Neuronal stem cell (in vitro differentiated cells): ENCODE measurements at regions not wholly inside any gene's neighbourhood (a gene's known extent, or its start where the extent isn't known, plus 50 kb on each side); places are given as distances from the start of the nearest gene placed in this dataset.

Source experiments
- DNase-seq: peaks from one replicate; pipeline ENCODE4 v3.0.0-alpha.2; 2013; ENCODE audit warnings: low spot score
- H2AFZ ChIP-seq: one replicate; pipeline ENCODE4 v1.6.1; 2013; ENCODE audit warnings: mild to moderate bottlenecking, low read length, inconsistent platforms
- H2AK5ac ChIP-seq: 2 replicates; pipeline ENCODE4 v1.6.1; 2013; ENCODE audit warnings: low read depth, mild to moderate bottlenecking, inconsistent platforms, low read length, moderate library complexity, mixed read lengths
- H2BK120ac ChIP-seq: 2 replicates; pipeline ENCODE4 v1.6.1; 2013; ENCODE audit warnings: low read depth, mild to moderate bottlenecking, inconsistent platforms, low read length, moderate library complexity, mixed read lengths
- H2BK12ac ChIP-seq: one replicate; pipeline ENCODE4 v1.6.1; 2013; ENCODE audit warnings: low read length, inconsistent platforms
- H2BK15ac ChIP-seq: 2 replicates; pipeline ENCODE4 v1.6.1; 2013; ENCODE audit warnings: mild to moderate bottlenecking, low read length, inconsistent platforms, mixed read lengths
- H2BK5ac ChIP-seq: one replicate; pipeline ENCODE4 v1.6.1; 2013; ENCODE audit warnings: inconsistent platforms, mild to moderate bottlenecking, low read length, moderate library complexity
- H3K14ac ChIP-seq: one replicate; pipeline ENCODE4 v1.6.1; 2013; ENCODE audit warnings: low read length, inconsistent platforms
- H3K18ac ChIP-seq: 2 replicates; pipeline ENCODE4 v1.6.1; 2013; ENCODE audit warnings: low read length, inconsistent platforms
- H3K23ac ChIP-seq: 2 replicates; pipeline ENCODE4 v1.6.1; 2013; ENCODE audit warnings: low read depth, mild to moderate bottlenecking, mixed read lengths, low read length, inconsistent platforms; ENCODE audit not compliant: poor library complexity
- H3K27ac ChIP-seq: replicated peaks from 3 replicates; pipeline ENCODE4 v1.5.1; 2013; ENCODE audit warnings: low read length, inconsistent platforms
- H3K27me3 ChIP-seq, 3 experiments: 2 replicates each; pipeline ENCODE4 v1.6.1; 2013; ENCODE audit warnings: low read length in 3 of 3, mild to moderate bottlenecking in 2 of 3, inconsistent platforms in 1 of 3, low read depth in 1 of 3, mixed read lengths in 1 of 3, moderate library complexity in 1 of 3; ENCODE audit not compliant: control insufficient read depth in 3 of 3, insufficient read depth in 3 of 3
- H3K36me3 ChIP-seq, 2 donors: replicated peaks in 1 of 2; 2 replicates each; pipeline ENCODE4 v1.6.1; 2013; ENCODE audit warnings: low read length in 2 of 2; ENCODE audit not compliant: control insufficient read depth in 2 of 2, insufficient read depth in 2 of 2
- H3K4ac ChIP-seq: 2 replicates; pipeline ENCODE4 v1.6.1; 2013; ENCODE audit warnings: inconsistent platforms, mild to moderate bottlenecking, low read length, moderate library complexity
- H3K4me1 ChIP-seq, 2 donors: 1 replicate in 1 of 2; 2 replicates in 1 of 2; pipeline ENCODE4 v1.6.1; 2013; ENCODE audit warnings: low read length in 2 of 2, low read depth in 1 of 2; ENCODE audit not compliant: control insufficient read depth in 2 of 2, insufficient read depth in 1 of 2
- H3K4me2 ChIP-seq: one replicate; pipeline ENCODE4 v1.6.1; 2013; ENCODE audit warnings: mild to moderate bottlenecking, low read length, inconsistent platforms; ENCODE audit not compliant: insufficient read depth, poor library complexity, severe bottlenecking
- H3K4me3 ChIP-seq, 2 donors: 2 replicates each; pipeline ENCODE4 v1.5.1; 2013; ENCODE audit warnings: low read length in 2 of 2, mild to moderate bottlenecking in 2 of 2, inconsistent platforms in 1 of 2, moderate library complexity in 1 of 2
- H3K79me1 ChIP-seq: one replicate; pipeline ENCODE4 v1.6.1; 2013; ENCODE audit warnings: low read depth, mild to moderate bottlenecking, inconsistent platforms, low read length, moderate library complexity
- H3K9ac ChIP-seq: one replicate; pipeline ENCODE4 v1.6.1; 2013; ENCODE audit warnings: mild to moderate bottlenecking, low read depth, low read length, inconsistent platforms; ENCODE audit not compliant: poor library complexity
- H3K9me3 ChIP-seq, 2 donors: replicated peaks in 1 of 2; 2 replicates each; pipeline versions ENCODE3 to v1.6.1; 2013; ENCODE audit warnings: low read length in 2 of 2, mild to moderate bottlenecking in 2 of 2, inconsistent platforms in 1 of 2, low read depth in 1 of 2, mixed read lengths in 1 of 2, moderate library complexity in 1 of 2; ENCODE audit not compliant: control insufficient read depth in 2 of 2, insufficient read depth in 1 of 2
- H4K8ac ChIP-seq: one replicate; pipeline ENCODE4 v1.6.1; 2013; ENCODE audit warnings: low read depth, mild to moderate bottlenecking, inconsistent platforms, low read length, moderate library complexity
- H4K91ac ChIP-seq: one replicate; pipeline ENCODE4 v1.6.1; 2013; ENCODE audit warnings: low read length, low read depth, mild to moderate bottlenecking, inconsistent platforms; ENCODE audit not compliant: poor library complexity
- WGBS, 2 donors: extraction: QIAGEN DNeasy Blood & Tissue Kit; methylation state at CpG; one replicate each; pipeline ENCODE4 v1.1.7; 2013; ENCODE audit warnings: missing lambda C conversion rate in 2 of 2, mixed read lengths in 1 of 2; ENCODE audit not compliant: insufficient read length in 2 of 2, insufficient replicate concordance in 1 of 2; ENCODE audit errors: extremely low coverage in 2 of 2; 5-methylcytosine and 5-hydroxymethylcytosine counted together

DNA sequence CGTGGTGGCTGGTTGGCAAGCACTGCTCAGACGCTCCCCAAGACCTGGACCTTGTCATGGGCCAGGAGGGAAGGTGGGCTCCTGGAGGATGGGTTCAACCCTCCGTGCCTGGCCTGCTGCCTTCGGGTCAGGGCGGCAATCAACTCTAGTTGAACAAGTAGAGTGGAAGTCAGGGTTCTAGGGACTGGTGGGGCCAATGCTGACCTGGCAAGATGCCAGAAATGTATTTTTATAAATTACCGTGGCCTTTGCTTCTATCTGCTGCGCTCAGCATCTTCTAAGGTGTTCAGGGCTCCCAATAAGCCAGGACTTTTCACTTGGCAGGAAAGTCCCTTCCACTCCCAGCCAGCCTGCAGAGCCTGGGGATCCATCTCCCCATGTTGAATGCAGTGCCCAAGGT lies 207.1 kb upstream of the N4BP1 start:
- Histone ChIP-seq H3K23ac (no peak overlapping the region), H2AFZ (no peak overlapping the region), H2BK5ac (no peak overlapping the region), H3K4ac (no peak overlapping the region), H3K9ac (no peak overlapping the region), H2BK120ac (no peak overlapping the region), H4K91ac (no peak overlapping the region), H3K27me3 (peaks cover 0 to 26% (median 0%) of the 10 kb centered on the region in 3 experiments), H3K9me3 (no peaks in the 10 kb centered on the region), H3K4me2 (no peak overlapping the region), H4K8ac (no peak overlapping the region), H3K27ac (no peak overlapping the region), H3K18ac (no peak overlapping the region), H3K4me1 (peaks cover 0 to 3% of the 10 kb centered on the region in 2 donors), H2AK5ac (no peak overlapping the region), H2BK15ac (no peak overlapping the region), H2BK12ac (no peak overlapping the region), H3K4me3 (no peak overlapping the region), H3K79me1 (no peaks in the 10 kb centered on the region), H3K36me3 (no peaks in the 10 kb centered on the region), H3K14ac (no peak overlapping the region)
- WGBS, 2 donors, result no CpG with 5 or more reads among the region's 7 CpGs
- no peak for DNase-seq

DNA sequence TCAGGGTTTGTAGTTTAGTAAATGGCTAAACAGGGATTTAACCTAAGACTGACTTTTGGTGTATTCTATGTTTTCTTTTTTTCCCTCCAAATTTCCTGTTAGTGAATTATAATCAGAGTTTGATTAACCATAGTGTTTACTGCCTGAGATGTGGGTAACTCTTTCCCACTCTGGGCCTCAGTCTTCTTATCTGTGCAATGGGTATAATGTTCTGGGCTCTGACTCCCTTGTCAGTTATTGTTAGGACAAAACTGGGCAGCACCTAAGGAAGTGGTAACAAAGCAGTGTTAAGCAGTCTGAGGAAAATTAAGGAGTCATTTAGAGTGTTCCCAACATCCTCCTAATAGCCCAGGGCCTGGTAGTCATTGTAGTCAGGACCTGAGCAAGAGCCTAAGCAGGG lies 206.4 kb upstream of the N4BP1 start:
- Histone ChIP-seq H3K4me3 (no peak overlapping the region), H2BK15ac (no peak overlapping the region), H2BK5ac (no peak overlapping the region), H2BK120ac (no peak overlapping the region), H2BK12ac (no peak overlapping the region), H4K91ac (no peak overlapping the region), H3K4ac (no peak overlapping the region), H3K4me1 (peaks cover 0 to 8% of the 10 kb centered on the region in 2 donors), H3K79me1 (no peaks in the 10 kb centered on the region), H3K14ac (no peak overlapping the region), H3K9ac (no peak overlapping the region), H3K9me3 (no peaks in the 10 kb centered on the region), H3K27me3 (peaks cover 0 to 32% (median 3%) of the 10 kb centered on the region in 3 experiments), H3K27ac (no peak overlapping the region), H4K8ac (no peak overlapping the region), H2AFZ (no peak overlapping the region), H3K18ac (no peak overlapping the region), H3K23ac (no peak overlapping the region), H3K36me3 (no peaks in the 10 kb centered on the region), H3K4me2 (no peak overlapping the region), H2AK5ac (no peak overlapping the region)
- no peak for DNase-seq

DNA sequence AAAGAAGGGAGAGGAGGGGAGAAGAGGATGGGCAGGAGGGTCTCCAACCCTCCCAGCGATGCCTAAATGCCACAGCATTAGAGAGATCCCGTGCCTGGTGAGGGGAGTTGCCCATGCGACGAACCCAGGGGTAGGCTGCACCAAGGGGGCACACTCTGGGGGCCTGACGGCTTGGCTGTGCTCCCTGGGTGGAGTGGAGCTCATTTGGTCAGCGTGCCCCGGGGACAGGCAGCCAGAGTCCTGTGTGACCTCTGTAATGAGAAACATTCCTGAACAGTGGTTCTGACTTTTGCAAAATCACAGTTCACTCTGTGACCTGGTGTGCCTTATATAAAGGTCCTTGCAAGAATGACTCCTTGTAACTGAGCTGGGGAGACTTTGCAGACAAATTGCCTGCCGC lies 205.0 kb upstream of the N4BP1 start:
- Histone ChIP-seq H2BK5ac (no peak overlapping the region), H3K9me3 (no peaks in the 10 kb centered on the region), H3K18ac (peak overlapping the region; percentile 27), H2BK120ac (no peak overlapping the region), H3K9ac (no peak overlapping the region), H3K4me2 (no peak overlapping the region), H3K4me1 (peaks cover 0 to 12% of the 10 kb centered on the region in 2 donors), H3K14ac (no peak overlapping the region), H3K23ac (no peak overlapping the region), H4K8ac (no peak overlapping the region), H2BK15ac (no peak overlapping the region), H3K27ac (no peak overlapping the region), H2AK5ac (no peak overlapping the region), H2AFZ (no peak overlapping the region), H3K4ac (no peak overlapping the region), H3K36me3 (no peaks in the 10 kb centered on the region), H4K91ac (no peak overlapping the region), H3K79me1 (no peaks in the 10 kb centered on the region), H3K4me3 (no peak overlapping the region), H3K27me3 (peaks cover 9 to 46% (median 17%) of the 10 kb centered on the region in 3 experiments), H2BK12ac (no peak overlapping the region)
- no CpG with 5 or more reads among the region's 8 CpGs for WGBS, 2 donors
- DNase-seq, result no peak

DNA sequence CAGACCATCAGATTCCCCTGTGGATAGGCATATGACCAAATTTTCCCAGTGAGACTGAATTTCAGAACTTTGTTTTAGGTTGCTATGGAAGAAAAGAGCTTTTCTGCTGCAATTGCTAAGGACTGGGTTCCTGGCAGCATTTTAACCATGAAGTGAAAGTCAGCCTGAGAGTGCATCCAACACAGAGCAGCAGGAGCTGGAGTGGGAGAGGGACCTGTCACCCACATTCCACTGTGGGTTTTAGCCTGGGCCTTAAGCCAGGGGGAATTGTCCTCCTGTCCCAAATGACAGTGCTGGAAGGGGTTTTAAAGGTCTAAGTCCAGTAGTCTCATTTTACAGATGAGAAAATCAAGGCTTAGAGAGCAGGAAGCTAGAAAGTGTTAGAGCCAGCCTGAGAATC lies 203.5 kb upstream of the N4BP1 start:
- H4K8ac ChIP-seq, result no peak overlapping the region
- DNase-seq, result no peak
- H3K27me3 ChIP-seq, result peaks cover 9 to 61% (median 24%) of the 10 kb centered on the region in 3 experiments
- H2AFZ ChIP-seq, result no peak overlapping the region
- no peak overlapping the region for H3K4ac ChIP-seq
- no peak overlapping the region for H3K27ac ChIP-seq
- H3K36me3 ChIP-seq, result no peaks in the 10 kb centered on the region
- no peak overlapping the region for H2BK12ac ChIP-seq
- no peak overlapping the region for H3K23ac ChIP-seq
- no peak overlapping the region for H2AK5ac ChIP-seq
- H2BK15ac ChIP-seq, result no peak overlapping the region
- H3K4me1 ChIP-seq, result peaks cover 0 to 12% of the 10 kb centered on the region in 2 donors
- H3K14ac ChIP-seq, result no peak overlapping the region
- H2BK5ac ChIP-seq, result no peak overlapping the region
- H3K18ac ChIP-seq, result no peak overlapping the region
- no peaks in the 10 kb centered on the region for H3K79me1 ChIP-seq
- no peak overlapping the region for H3K4me2 ChIP-seq
- no peak overlapping the region for H3K4me3 ChIP-seq
- H2BK120ac ChIP-seq, result no peak overlapping the region
- no peak overlapping the region for H4K91ac ChIP-seq
- no peaks in the 10 kb centered on the region for H3K9me3 ChIP-seq
- H3K9ac ChIP-seq, result no peak overlapping the region
